NT2/D1 (cell line): ENCODE measurements at regions not wholly inside any gene's neighbourhood (a gene's known extent, or its start where the extent isn't known, plus 50 kb on each side); places are given as distances from the start of the nearest gene placed in this dataset.

Experiments used
- YY1 ChIP-seq: IDR thresholded peaks from 2 replicates; pipeline ENCODE4 v1.6.1; 2011; ENCODE audit not compliant: insufficient read length, insufficient read depth
- ZNF274 ChIP-seq: IDR thresholded peaks from 2 replicates; pipeline ENCODE4 v1.6.1; 2011; ENCODE audit warnings: mild to moderate bottlenecking, low read depth, low read length

DNA sequence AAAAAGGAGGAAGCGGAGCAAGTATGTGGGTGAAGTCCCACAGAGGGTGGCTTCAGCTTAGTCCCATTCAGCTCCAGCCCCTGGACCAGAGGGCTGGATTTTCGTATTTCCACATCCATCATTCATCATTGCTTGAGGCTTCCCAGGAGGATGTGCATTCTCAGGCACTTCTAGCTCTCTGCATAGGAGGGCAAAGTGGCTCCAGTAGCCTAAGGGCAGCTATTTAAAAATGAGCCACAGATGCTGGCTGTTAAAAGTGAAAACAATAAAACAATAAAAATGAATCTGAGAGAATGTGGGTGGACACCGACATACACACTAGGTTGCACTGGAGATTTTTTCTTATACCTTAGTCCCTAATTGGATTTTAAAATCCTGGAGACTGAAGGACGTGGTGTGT, 629.2 kb upstream of the ZNF385D start:
- TF ChIP-seq YY1 (no peak), ZNF274 (no peak)
